ENCODE measurements at regions not wholly inside any gene's neighbourhood (a gene's known extent, or its start where the extent isn't known, plus 50 kb on each side); places are given as distances from the start of the nearest gene placed in this dataset.

- H3K27me3 ChIP-seq (ENCODE audit: control insufficient read depth in 1 of 2, insufficient read depth in 2 of 2, low read length in 2 of 2), result no peaks in the 10 kb centered on the region
- H3K4me1 ChIP-seq (ENCODE audit: control insufficient read depth in 2 of 2, insufficient read depth in 2 of 2, low read length in 1 of 2), result no peaks in the 10 kb centered on the region
- H3K27ac ChIP-seq (ENCODE audit: low read depth in 2 of 2, low read length in 1 of 2), result no peak overlapping the region
- H3K9me3 ChIP-seq (ENCODE audit: control insufficient read depth in 2 of 2, insufficient read depth in 1 of 2, low read depth in 1 of 2, low read length in 1 of 2), result peaks cover 0 to 3% of the 10 kb centered on the region in 2 donors
- H3K36me3 ChIP-seq (ENCODE audit: control insufficient read depth in 2 of 2, insufficient read depth in 2 of 2, low read length in 1 of 2), result no peaks in the 10 kb centered on the region
- no peak overlapping the region for H3K4me3 ChIP-seq (ENCODE audit: low read depth in 1 of 2, low read length in 2 of 2)
These were observed 141.8 kb upstream of the CD180 start for GRCh38 chr5:67338421-67338820.

GRCh38 chr5:67337751-67338150, 141.2 kb upstream of the CD180 start:
- Histone ChIP-seq H3K9me3 (ENCODE audit: control insufficient read depth in 2 of 2, insufficient read depth in 1 of 2, low read depth in 1 of 2, low read length in 1 of 2) (peaks cover 0 to 3% of the 10 kb centered on the region in 2 donors), H3K4me3 (ENCODE audit: low read depth in 1 of 2, low read length in 2 of 2) (no peak overlapping the region), H3K27me3 (ENCODE audit: control insufficient read depth in 1 of 2, insufficient read depth in 2 of 2, low read length in 2 of 2) (no peaks in the 10 kb centered on the region), H3K36me3 (ENCODE audit: control insufficient read depth in 2 of 2, insufficient read depth in 2 of 2, low read length in 1 of 2) (no peaks in the 10 kb centered on the region), H3K4me1 (ENCODE audit: control insufficient read depth in 2 of 2, insufficient read depth in 2 of 2, low read length in 1 of 2) (no peaks in the 10 kb centered on the region), H3K27ac (ENCODE audit: low read depth in 2 of 2, low read length in 1 of 2) (no peak overlapping the region)

GRCh38 chr5:67335426-67335825, 138.8 kb upstream of the CD180 start:
- 80 to 84% methylated on average over 5 of the region's 5 CpGs for WGBS, 2 donors
- H3K27ac ChIP-seq (ENCODE audit: low read depth in 2 of 2, low read length in 1 of 2), result no peak overlapping the region
- H3K27me3 ChIP-seq (ENCODE audit: control insufficient read depth in 1 of 2, insufficient read depth in 2 of 2, low read length in 2 of 2), result no peaks in the 10 kb centered on the region
- H3K9me3 ChIP-seq (ENCODE audit: control insufficient read depth in 2 of 2, insufficient read depth in 1 of 2, low read depth in 1 of 2, low read length in 1 of 2), result no peaks in the 10 kb centered on the region
- no peak overlapping the region for H3K4me3 ChIP-seq (ENCODE audit: low read depth in 1 of 2, low read length in 2 of 2)
- H3K4me1 ChIP-seq (ENCODE audit: control insufficient read depth in 2 of 2, insufficient read depth in 2 of 2, low read length in 1 of 2), result no peaks in the 10 kb centered on the region
- H3K36me3 ChIP-seq (ENCODE audit: control insufficient read depth in 2 of 2, insufficient read depth in 2 of 2, low read length in 1 of 2), result no peaks in the 10 kb centered on the region

GRCh38 chr5:67334373-67334772, 137.8 kb upstream of the CD180 start:
- no peaks in the 10 kb centered on the region for H3K27me3 ChIP-seq (ENCODE audit: control insufficient read depth in 1 of 2, insufficient read depth in 2 of 2, low read length in 2 of 2)
- H3K4me3 ChIP-seq (ENCODE audit: low read depth in 1 of 2, low read length in 2 of 2), result no peak overlapping the region
- no peaks in the 10 kb centered on the region for H3K36me3 ChIP-seq (ENCODE audit: control insufficient read depth in 2 of 2, insufficient read depth in 2 of 2, low read length in 1 of 2)
- WGBS, 2 donors, result 76 to 83% methylated on average over 1 of the region's 1 CpG
- H3K4me1 ChIP-seq (ENCODE audit: control insufficient read depth in 2 of 2, insufficient read depth in 2 of 2, low read length in 1 of 2), result no peaks in the 10 kb centered on the region
- no peaks in the 10 kb centered on the region for H3K9me3 ChIP-seq (ENCODE audit: control insufficient read depth in 2 of 2, insufficient read depth in 1 of 2, low read depth in 1 of 2, low read length in 1 of 2)
- H3K27ac ChIP-seq (ENCODE audit: low read depth in 2 of 2, low read length in 1 of 2), result no peak overlapping the region

GRCh38 chr5:67333171-67333570, 136.6 kb upstream of the CD180 start:
- 56 to 69% methylated on average over 2 of the region's 2 CpGs for WGBS, 2 donors
- Histone ChIP-seq H3K27ac (ENCODE audit: low read depth in 2 of 2, low read length in 1 of 2) (no peak overlapping the region), H3K4me1 (ENCODE audit: control insufficient read depth in 2 of 2, insufficient read depth in 2 of 2, low read length in 1 of 2) (no peaks in the 10 kb centered on the region), H3K36me3 (ENCODE audit: control insufficient read depth in 2 of 2, insufficient read depth in 2 of 2, low read length in 1 of 2) (no peaks in the 10 kb centered on the region), H3K4me3 (ENCODE audit: low read depth in 1 of 2, low read length in 2 of 2) (no peak overlapping the region), H3K9me3 (ENCODE audit: control insufficient read depth in 2 of 2, insufficient read depth in 1 of 2, low read depth in 1 of 2, low read length in 1 of 2) (no peaks in the 10 kb centered on the region), H3K27me3 (ENCODE audit: control insufficient read depth in 1 of 2, insufficient read depth in 2 of 2, low read length in 2 of 2) (no peaks in the 10 kb centered on the region)

- Histone ChIP-seq H3K4me3 (ENCODE audit: low read depth in 1 of 2, low read length in 2 of 2) (no peak overlapping the region), H3K4me1 (ENCODE audit: control insufficient read depth in 2 of 2, insufficient read depth in 2 of 2, low read length in 1 of 2) (no peaks in the 10 kb centered on the region), H3K9me3 (ENCODE audit: control insufficient read depth in 2 of 2, insufficient read depth in 1 of 2, low read depth in 1 of 2, low read length in 1 of 2) (no peaks in the 10 kb centered on the region), H3K27ac (ENCODE audit: low read depth in 2 of 2, low read length in 1 of 2) (no peak overlapping the region), H3K36me3 (ENCODE audit: control insufficient read depth in 2 of 2, insufficient read depth in 2 of 2, low read length in 1 of 2) (no peaks in the 10 kb centered on the region), H3K27me3 (ENCODE audit: control insufficient read depth in 1 of 2, insufficient read depth in 2 of 2, low read length in 2 of 2) (no peaks in the 10 kb centered on the region)
- WGBS, 2 donors, result 76 to 79% methylated on average over 4 of the region's 4 CpGs
These were observed 134.8 kb upstream of the CD180 start for GRCh38 chr5:67331296-67331925.

- H3K36me3 ChIP-seq (ENCODE audit: control insufficient read depth in 2 of 2, insufficient read depth in 2 of 2, low read length in 1 of 2), result no peaks in the 10 kb centered on the region
- H3K4me3 ChIP-seq (ENCODE audit: low read depth in 1 of 2, low read length in 2 of 2), result no peak overlapping the region
- peaks cover 0 to 2% of the 10 kb centered on the region in 2 donors for H3K4me1 ChIP-seq (ENCODE audit: control insufficient read depth in 2 of 2, insufficient read depth in 2 of 2, low read length in 1 of 2)
- no peaks in the 10 kb centered on the region for H3K27me3 ChIP-seq (ENCODE audit: control insufficient read depth in 1 of 2, insufficient read depth in 2 of 2, low read length in 2 of 2)
- H3K9me3 ChIP-seq (ENCODE audit: control insufficient read depth in 2 of 2, insufficient read depth in 1 of 2, low read depth in 1 of 2, low read length in 1 of 2), result peaks cover 0 to 2% of the 10 kb centered on the region in 2 donors
- 98% methylated on average over 3 of the region's 3 CpGs for WGBS, 2 donors
- H3K27ac ChIP-seq (ENCODE audit: low read depth in 2 of 2, low read length in 1 of 2), result no peak overlapping the region
These were observed 123.5 kb upstream of the CD180 start for GRCh38 chr5:67319935-67320725.

- Histone ChIP-seq H3K27ac (ENCODE audit: low read depth in 2 of 2, low read length in 1 of 2) (no peak overlapping the region), H3K4me3 (ENCODE audit: low read depth in 1 of 2, low read length in 2 of 2) (no peak overlapping the region), H3K4me1 (ENCODE audit: control insufficient read depth in 2 of 2, insufficient read depth in 2 of 2, low read length in 1 of 2) (peaks cover 0 to 5% of the 10 kb centered on the region in 2 donors), H3K27me3 (ENCODE audit: control insufficient read depth in 1 of 2, insufficient read depth in 2 of 2, low read length in 2 of 2) (no peaks in the 10 kb centered on the region), H3K36me3 (ENCODE audit: control insufficient read depth in 2 of 2, insufficient read depth in 2 of 2, low read length in 1 of 2) (no peaks in the 10 kb centered on the region), H3K9me3 (ENCODE audit: control insufficient read depth in 2 of 2, insufficient read depth in 1 of 2, low read depth in 1 of 2, low read length in 1 of 2) (peaks cover 0 to 2% of the 10 kb centered on the region in 2 donors)
- 97 to 98% methylated on average over 15 of the region's 15 CpGs for WGBS, 2 donors
These were observed 122.1 kb upstream of the CD180 start for GRCh38 chr5:67318746-67319145.

- Histone ChIP-seq H3K4me3 (ENCODE audit: low read depth in 1 of 2, low read length in 2 of 2) (no peak overlapping the region), H3K4me1 (ENCODE audit: control insufficient read depth in 2 of 2, insufficient read depth in 2 of 2, low read length in 1 of 2) (peaks cover 0 to 5% of the 10 kb centered on the region in 2 donors), H3K9me3 (ENCODE audit: control insufficient read depth in 2 of 2, insufficient read depth in 1 of 2, low read depth in 1 of 2, low read length in 1 of 2) (peaks cover 0 to 2% of the 10 kb centered on the region in 2 donors), H3K27me3 (ENCODE audit: control insufficient read depth in 1 of 2, insufficient read depth in 2 of 2, low read length in 2 of 2) (no peaks in the 10 kb centered on the region), H3K27ac (ENCODE audit: low read depth in 2 of 2, low read length in 1 of 2) (no peak overlapping the region), H3K36me3 (ENCODE audit: control insufficient read depth in 2 of 2, insufficient read depth in 2 of 2, low read length in 1 of 2) (no peaks in the 10 kb centered on the region)
These were observed 121.0 kb upstream of the CD180 start for GRCh38 chr5:67317603-67318002.

GRCh38 chr5:67316695-67317094, 120.1 kb upstream of the CD180 start:
- Histone ChIP-seq H3K27me3 (ENCODE audit: control insufficient read depth in 1 of 2, insufficient read depth in 2 of 2, low read length in 2 of 2) (no peaks in the 10 kb centered on the region), H3K36me3 (ENCODE audit: control insufficient read depth in 2 of 2, insufficient read depth in 2 of 2, low read length in 1 of 2) (no peaks in the 10 kb centered on the region), H3K9me3 (ENCODE audit: control insufficient read depth in 2 of 2, insufficient read depth in 1 of 2, low read depth in 1 of 2, low read length in 1 of 2) (peaks cover 0 to 2% of the 10 kb centered on the region in 2 donors), H3K4me1 (ENCODE audit: control insufficient read depth in 2 of 2, insufficient read depth in 2 of 2, low read length in 1 of 2) (peaks cover 0 to 5% of the 10 kb centered on the region in 2 donors), H3K27ac (ENCODE audit: low read depth in 2 of 2, low read length in 1 of 2) (no peak overlapping the region), H3K4me3 (ENCODE audit: low read depth in 1 of 2, low read length in 2 of 2) (no peak overlapping the region)
- 89 to 96% methylated on average over 1 of the region's 1 CpG for WGBS, 2 donors
